ENCODE measurements at regions not wholly inside any gene's neighbourhood (a gene's known extent, or its start where the extent isn't known, plus 50 kb on each side); places are given as distances from the start of the nearest gene placed in this dataset.

GRCh38 chr4:157575339-157575738 is 354.8 kb downstream of the GRIA2 start:
- DNase-seq (peak in 1 of 4 donors; percentile 70), ATAC-seq (no peak)
- H3K4me1 ChIP-seq = no peaks in the 10 kb centered on the region
- intact Hi-C loops (cut with DNase I) = no loop called here
- no peak for TF ChIP-seq CTCF (IDR thresholded peaks at IDR 0.05)
- H3K4me3 ChIP-seq = no peak overlapping the region
- H3K27me3 ChIP-seq = no peaks in the 10 kb centered on the region
- H3K9me3 ChIP-seq = no peaks in the 10 kb centered on the region
- H3K36me3 ChIP-seq = no peaks in the 10 kb centered on the region
- H3K27ac ChIP-seq = no peak overlapping the region

GRCh38 chr4:157574606-157575005 is 354.1 kb downstream of the GRIA2 start:
- Histone ChIP-seq H3K4me1 (no peaks in the 10 kb centered on the region), H3K27me3 (no peaks in the 10 kb centered on the region), H3K27ac (no peak overlapping the region), H3K36me3 (no peaks in the 10 kb centered on the region), H3K9me3 (no peaks in the 10 kb centered on the region), H3K4me3 (no peak overlapping the region)
- intact Hi-C loops (cut with DNase I) = no loop called here
- ATAC-seq = no peak
- DNase-seq = no peak
- TF ChIP-seq CTCF (IDR thresholded peaks at IDR 0.05) = no peak

GRCh38 chr4:157572951-157573350 is 352.4 kb downstream of the GRIA2 start:
- Histone ChIP-seq H3K9me3 (no peaks in the 10 kb centered on the region), H3K27me3 (no peaks in the 10 kb centered on the region), H3K4me1 (no peaks in the 10 kb centered on the region), H3K36me3 (no peaks in the 10 kb centered on the region), H3K4me3 (no peak overlapping the region), H3K27ac (no peak overlapping the region)
- TF ChIP-seq CTCF (IDR thresholded peaks at IDR 0.05) = no peak
- intact Hi-C loops (cut with DNase I) = no loop called here
- no peak for ATAC-seq
- DNase-seq = no peak

GRCh38 chr4:157572284-157572683 is 351.8 kb downstream of the GRIA2 start:
- Histone ChIP-seq H3K9me3 (no peaks in the 10 kb centered on the region), H3K4me1 (no peaks in the 10 kb centered on the region), H3K27me3 (no peaks in the 10 kb centered on the region), H3K36me3 (no peaks in the 10 kb centered on the region), H3K27ac (no peak overlapping the region), H3K4me3 (no peak overlapping the region)
- intact Hi-C loops (cut with DNase I) = no loop called here
- ATAC-seq = no peak
- DNase-seq = no peak
- no peak for TF ChIP-seq CTCF (IDR thresholded peaks at IDR 0.05)

GRCh38 chr4:157564771-157565170 is 344.2 kb downstream of the GRIA2 start:
- H3K27ac ChIP-seq = no peak overlapping the region
- H3K4me1 ChIP-seq = no peaks in the 10 kb centered on the region
- TF ChIP-seq CTCF (IDR thresholded peaks at IDR 0.05) = no peak
- intact Hi-C loops (cut with DNase I) = no loop called here
- no peak overlapping the region for H3K4me3 ChIP-seq
- no peaks in the 10 kb centered on the region for H3K36me3 ChIP-seq
- ATAC-seq (peak; percentile 34), DNase-seq (no peak)
- no peaks in the 10 kb centered on the region for H3K27me3 ChIP-seq
- H3K9me3 ChIP-seq = no peaks in the 10 kb centered on the region
